ENCODE measurements at regions not wholly inside any gene's neighbourhood (a gene's known extent, or its start where the extent isn't known, plus 50 kb on each side); places are given as distances from the start of the nearest gene placed in this dataset.

- H3K4me2 ChIP-seq (ENCODE audit: control insufficient read depth, extremely low read depth, insufficient read depth, low read depth, low read length), result no peak overlapping the region
- no peak overlapping the region for H2AFZ ChIP-seq (ENCODE audit: control insufficient read depth, low read length)
- H3K9ac ChIP-seq (ENCODE audit: control insufficient read depth, extremely low read depth, insufficient read depth, low read length), result no peak overlapping the region
- no peaks in the 10 kb centered on the region for H3K9me1 ChIP-seq (ENCODE audit: control insufficient read depth, extremely low read depth, insufficient read depth, low read length)
- H3K9me3 ChIP-seq (ENCODE audit: control insufficient read depth, low read depth, low read length), result no peaks in the 10 kb centered on the region
- H3K36me3 ChIP-seq (ENCODE audit: control insufficient read depth in 2 of 2, extremely low read depth in 1 of 2, insufficient read depth in 2 of 2, low read length in 2 of 2), result no peaks in the 10 kb centered on the region
- no peaks in the 10 kb centered on the region for H4K20me1 ChIP-seq (ENCODE audit: control insufficient read depth, extremely low read depth, insufficient read depth, low read length)
- TF ChIP-seq CTCF (optimal IDR thresholded peaks at IDR 0.05 in 1 of 3, IDR thresholded peaks at IDR 0.05 in 1 of 3, conservative IDR thresholded peaks at IDR 0.05 in 1 of 3; ENCODE audit: extremely low read depth in 1 of 3, insufficient read depth in 2 of 3, low read length in 3 of 3), result no peak
- TF ChIP-seq EZH2 (IDR thresholded peaks at IDR 0.05; ENCODE audit: low read length), result no peak
- no peak for FAIRE-seq
- dilution Hi-C loops (cut with MboI; ENCODE audit: extremely low pct_ligation_motif_present, low sequenced_read_pairs), result no loop called here
- no peaks in the 10 kb centered on the region for H3K27me3 ChIP-seq (ENCODE audit: control insufficient read depth, extremely low read depth, insufficient read depth, low read length)
- no peak overlapping the region for H3K4me3 ChIP-seq (ENCODE audit: control insufficient read depth in 2 of 3, extremely low read depth in 1 of 3, insufficient read depth in 2 of 3, low read depth in 1 of 3, low read length in 3 of 3)
- no peak overlapping the region for H3K27ac ChIP-seq (ENCODE audit: control insufficient read depth, insufficient read depth, low read length)
- H3K4me1 ChIP-seq (ENCODE audit: control insufficient read depth, extremely low read depth, insufficient read depth, low read length), result no peaks in the 10 kb centered on the region
- no peak for DNase-seq (ENCODE audit: low read depth, low spot score)
- no peaks in the 10 kb centered on the region for H3K79me2 ChIP-seq (ENCODE audit: control insufficient read depth, insufficient read depth, low read length)
Measured at GRCh38 chr1:170265234-170265633, 119.5 kb downstream of the NTMT2 start.

GRCh38 chr1:170267317-170267716 lies 121.6 kb downstream of the NTMT2 start:
- Histone ChIP-seq H4K20me1 (ENCODE audit: control insufficient read depth, extremely low read depth, insufficient read depth, low read length) (no peaks in the 10 kb centered on the region), H3K27me3 (ENCODE audit: control insufficient read depth, extremely low read depth, insufficient read depth, low read length) (no peaks in the 10 kb centered on the region), H3K4me1 (ENCODE audit: control insufficient read depth, extremely low read depth, insufficient read depth, low read length) (no peaks in the 10 kb centered on the region), H3K79me2 (ENCODE audit: control insufficient read depth, insufficient read depth, low read length) (no peaks in the 10 kb centered on the region), H2AFZ (ENCODE audit: control insufficient read depth, low read length) (no peak overlapping the region), H3K9me1 (ENCODE audit: control insufficient read depth, extremely low read depth, insufficient read depth, low read length) (no peaks in the 10 kb centered on the region), H3K4me3 (ENCODE audit: control insufficient read depth in 2 of 3, extremely low read depth in 1 of 3, insufficient read depth in 2 of 3, low read depth in 1 of 3, low read length in 3 of 3) (no peak overlapping the region), H3K9ac (ENCODE audit: control insufficient read depth, extremely low read depth, insufficient read depth, low read length) (no peak overlapping the region), H3K27ac (ENCODE audit: control insufficient read depth, insufficient read depth, low read length) (no peak overlapping the region), H3K9me3 (ENCODE audit: control insufficient read depth, low read depth, low read length) (no peaks in the 10 kb centered on the region), H3K36me3 (ENCODE audit: control insufficient read depth in 2 of 2, extremely low read depth in 1 of 2, insufficient read depth in 2 of 2, low read length in 2 of 2) (no peaks in the 10 kb centered on the region), H3K4me2 (ENCODE audit: control insufficient read depth, extremely low read depth, insufficient read depth, low read depth, low read length) (no peak overlapping the region)
- dilution Hi-C loops (cut with MboI; ENCODE audit: extremely low pct_ligation_motif_present, low sequenced_read_pairs), result no loop called here
- no peak for TF ChIP-seq EZH2 (IDR thresholded peaks at IDR 0.05; ENCODE audit: low read length)
- peak in 1 of 3 experiments; percentile 17 for TF ChIP-seq CTCF (optimal IDR thresholded peaks at IDR 0.05 in 1 of 3, IDR thresholded peaks at IDR 0.05 in 1 of 3, conservative IDR thresholded peaks at IDR 0.05 in 1 of 3; ENCODE audit: extremely low read depth in 1 of 3, insufficient read depth in 2 of 3, low read length in 3 of 3)
- DNase-seq (ENCODE audit: low read depth, low spot score) (no peak), FAIRE-seq (no peak)

All from keratinocyte (primary cell).